ENCODE measurements at regions not wholly inside any gene's neighbourhood (a gene's known extent, or its start where the extent isn't known, plus 50 kb on each side); places are given as distances from the start of the nearest gene placed in this dataset.

- Histone ChIP-seq H3K36me3 (ENCODE audit: control insufficient read depth, insufficient read depth, low read length) (no peaks in the 10 kb centered on the region), H3K27me3 (ENCODE audit: control insufficient read depth, insufficient read depth, low read length) (no peaks in the 10 kb centered on the region), H3K4me1 (ENCODE audit: control insufficient read depth, insufficient read depth, low read length) (peaks cover 27% of the 10 kb centered on the region), H3K27ac (ENCODE audit: low read length) (peak overlapping the region; percentile 88), H3K4me3 (ENCODE audit: low read depth in 2 of 2, low read length in 2 of 2) (peak overlapping the region in 1 of 2 experiments; percentile 18; a peak in 2 of 4 replicates), H3K9me3 (ENCODE audit: control insufficient read depth, insufficient read depth, low read depth, low read length) (no peaks in the 10 kb centered on the region)
- ChIA-PET POLR2A (interaction anchor here (0.6 to 1.0 kb wide), 3 partner anchors 9 to 122 kb away, joined by 3 to 4 read pairs (median 3); no protein-coding TSS in a partner anchor), CTCF (no interaction called here)
- in situ Hi-C loops (cut with HindIII; ENCODE audit: low pct_unique_long_range_greater_than_20kb, low sequenced_read_pairs), result no loop called here
- DNase-seq (ENCODE audit: low read depth, low spot score) (no peak), ATAC-seq (peak; percentile 86)
- intact Hi-C loops (cut with micrococcal nuclease; ENCODE audit: unreplicated experiment), result no loop called here
- BruUV-seq (replicated peaks), result no TSS peak
- TF ChIP-seq, protein P1, sequence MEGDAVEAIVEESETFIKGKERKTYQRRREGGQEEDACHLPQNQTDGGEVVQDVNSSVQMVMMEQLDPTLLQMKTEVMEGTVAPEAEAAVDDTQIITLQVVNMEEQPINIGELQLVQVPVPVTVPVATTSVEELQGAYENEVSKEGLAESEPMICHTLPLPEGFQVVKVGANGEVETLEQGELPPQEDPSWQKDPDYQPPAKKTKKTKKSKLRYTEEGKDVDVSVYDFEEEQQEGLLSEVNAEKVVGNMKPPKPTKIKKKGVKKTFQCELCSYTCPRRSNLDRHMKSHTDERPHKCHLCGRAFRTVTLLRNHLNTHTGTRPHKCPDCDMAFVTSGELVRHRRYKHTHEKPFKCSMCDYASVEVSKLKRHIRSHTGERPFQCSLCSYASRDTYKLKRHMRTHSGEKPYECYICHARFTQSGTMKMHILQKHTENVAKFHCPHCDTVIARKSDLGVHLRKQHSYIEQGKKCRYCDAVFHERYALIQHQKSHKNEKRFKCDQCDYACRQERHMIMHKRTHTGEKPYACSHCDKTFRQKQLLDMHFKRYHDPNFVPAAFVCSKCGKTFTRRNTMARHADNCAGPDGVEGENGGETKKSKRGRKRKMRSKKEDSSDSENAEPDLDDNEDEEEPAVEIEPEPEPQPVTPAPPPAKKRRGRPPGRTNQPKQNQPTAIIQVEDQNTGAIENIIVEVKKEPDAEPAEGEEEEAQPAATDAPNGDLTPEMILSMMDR (IDR thresholded peaks at IDR 0.05), result no peak
- no peak for TF ChIP-seq REST (IDR thresholded peaks at IDR 0.05; ENCODE audit: insufficient read depth in 1 of 2, low read depth in 2 of 2, low read length in 1 of 2)
Measured at GRCh38 chr10:21372651-21373410, 152.7 kb downstream of the SKIDA1 start.

DNA sequence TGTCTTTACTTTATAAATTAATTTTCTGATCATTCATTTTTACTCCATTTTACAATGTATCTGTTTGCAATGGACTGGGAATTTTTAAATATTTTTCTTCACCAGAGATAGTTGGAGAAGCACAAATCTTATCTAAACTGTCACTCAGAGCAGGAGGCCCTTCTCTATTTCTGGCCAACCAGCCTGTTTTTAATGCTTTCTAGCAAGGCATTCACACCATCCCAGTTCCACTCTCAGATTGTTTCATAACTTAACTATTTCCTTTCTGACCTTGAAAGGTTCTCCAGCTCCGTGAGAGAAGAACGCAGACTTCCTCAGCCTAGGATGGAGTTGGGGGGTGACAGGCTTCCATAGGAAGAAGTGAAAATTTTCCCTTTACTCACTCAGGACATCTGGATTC, 155.8 kb downstream of the SKIDA1 start:
- in situ Hi-C loops (cut with HindIII; ENCODE audit: low pct_unique_long_range_greater_than_20kb, low sequenced_read_pairs), result no loop called here
- Histone ChIP-seq H3K4me1 (ENCODE audit: control insufficient read depth, insufficient read depth, low read length) (peaks cover 23% of the 10 kb centered on the region), H3K36me3 (ENCODE audit: control insufficient read depth, insufficient read depth, low read length) (no peaks in the 10 kb centered on the region), H3K9me3 (ENCODE audit: control insufficient read depth, insufficient read depth, low read depth, low read length) (no peaks in the 10 kb centered on the region), H3K27me3 (ENCODE audit: control insufficient read depth, insufficient read depth, low read length) (no peaks in the 10 kb centered on the region), H3K27ac (ENCODE audit: low read length) (peak overlapping the region; percentile 88), H3K4me3 (ENCODE audit: low read depth in 2 of 2, low read length in 2 of 2) (no peak overlapping the region)
- TF ChIP-seq, protein P1 (IDR thresholded peaks at IDR 0.05), result no peak
- TF ChIP-seq POLR2AphosphoS5 (IDR thresholded peaks at IDR 0.05; ENCODE audit: low read depth, low read length) (no peak), SIN3A (IDR thresholded peaks at IDR 0.05; ENCODE audit: borderline replicate concordance, insufficient read depth, low read depth, low read length) (no peak), TCF7L2 (IDR thresholded peaks at IDR 0.05; ENCODE audit: low read depth, low read length) (no peak), REST (IDR thresholded peaks at IDR 0.05; ENCODE audit: insufficient read depth in 1 of 2, low read depth in 2 of 2, low read length in 1 of 2) (no peak)
- POLR2A ChIA-PET, result no interaction called here
- no peak for DNase-seq (ENCODE audit: low read depth, low spot score)
- intact Hi-C loops (cut with micrococcal nuclease; ENCODE audit: unreplicated experiment), result loop anchor here (10.0 kb wide), 2 partner anchors 75 to 125 kb away; no protein-coding TSS in a partner anchor
- CTCF ChIA-PET, result no interaction called here
- no TSS peak for BruUV-seq (replicated peaks)
- no peak for ATAC-seq
